ENCODE measurements at regions not wholly inside any gene's neighbourhood (a gene's known extent, or its start where the extent isn't known, plus 50 kb on each side); places are given as distances from the start of the nearest gene placed in this dataset.
"Not testable (repeated sequence)": the region's sequence is repeated elsewhere in the genome, so short reads cannot be mapped to it uniquely, and the experiment has no call there.

GRCh38 chr17:31677681-31678080 is 181.4 kb downstream of the COPRS start:
- peaks cover 0 to 9% of the 10 kb centered on the region in 2 donors for H3K4me1 ChIP-seq
- intact Hi-C loops (cut with DNase I; ENCODE audit: low total_unique reads) (no loop called here), in situ Hi-C loops (cut with MboI; ENCODE audit: low sequenced_read_pairs in 4 of 4) (no loop called here)
- H3K4me3 ChIP-seq, result no peak overlapping the region
- no peaks in the 10 kb centered on the region for H3K36me3 ChIP-seq
- TF ChIP-seq, protein P1, sequence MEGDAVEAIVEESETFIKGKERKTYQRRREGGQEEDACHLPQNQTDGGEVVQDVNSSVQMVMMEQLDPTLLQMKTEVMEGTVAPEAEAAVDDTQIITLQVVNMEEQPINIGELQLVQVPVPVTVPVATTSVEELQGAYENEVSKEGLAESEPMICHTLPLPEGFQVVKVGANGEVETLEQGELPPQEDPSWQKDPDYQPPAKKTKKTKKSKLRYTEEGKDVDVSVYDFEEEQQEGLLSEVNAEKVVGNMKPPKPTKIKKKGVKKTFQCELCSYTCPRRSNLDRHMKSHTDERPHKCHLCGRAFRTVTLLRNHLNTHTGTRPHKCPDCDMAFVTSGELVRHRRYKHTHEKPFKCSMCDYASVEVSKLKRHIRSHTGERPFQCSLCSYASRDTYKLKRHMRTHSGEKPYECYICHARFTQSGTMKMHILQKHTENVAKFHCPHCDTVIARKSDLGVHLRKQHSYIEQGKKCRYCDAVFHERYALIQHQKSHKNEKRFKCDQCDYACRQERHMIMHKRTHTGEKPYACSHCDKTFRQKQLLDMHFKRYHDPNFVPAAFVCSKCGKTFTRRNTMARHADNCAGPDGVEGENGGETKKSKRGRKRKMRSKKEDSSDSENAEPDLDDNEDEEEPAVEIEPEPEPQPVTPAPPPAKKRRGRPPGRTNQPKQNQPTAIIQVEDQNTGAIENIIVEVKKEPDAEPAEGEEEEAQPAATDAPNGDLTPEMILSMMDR (IDR thresholded peaks at IDR 0.05 in 4 of 5, conservative IDR thresholded peaks at IDR 0.05 in 1 of 5), result no peak
- no peak for TF ChIP-seq POLR2A (IDR thresholded peaks at IDR 0.05)
- DNase-seq (no peak), ATAC-seq (no peak)
- no peak overlapping the region for H3K27ac ChIP-seq
- peaks cover 0 to 10% (median 0%) of the 10 kb centered on the region in 3 donors for H3K27me3 ChIP-seq
- no peaks in the 10 kb centered on the region for H3K9me3 ChIP-seq

DNA sequence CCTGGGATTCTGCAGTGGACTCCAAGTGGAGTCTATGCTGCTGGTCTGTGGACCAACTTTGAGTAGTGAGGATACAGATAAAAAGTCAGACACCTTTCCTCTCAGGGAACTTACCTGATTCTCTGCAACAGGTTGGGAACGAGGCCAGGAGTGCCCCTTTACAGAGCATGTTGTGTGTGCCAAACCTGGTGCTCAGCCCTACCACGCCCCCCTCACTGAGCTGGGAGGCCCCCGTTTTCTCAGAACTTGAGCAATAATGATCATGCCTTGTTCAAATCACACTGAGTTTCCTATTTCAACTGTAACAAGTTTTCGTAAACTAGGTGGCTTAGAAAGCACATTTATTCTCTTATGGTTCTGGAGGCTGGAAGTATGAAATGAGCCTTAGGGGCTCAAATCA is 182.0 kb downstream of the COPRS start:
- H3K9me3 ChIP-seq, result no peaks in the 10 kb centered on the region
- TF ChIP-seq, protein P1 (IDR thresholded peaks at IDR 0.05 in 4 of 5, conservative IDR thresholded peaks at IDR 0.05 in 1 of 5), result no peak
- TF ChIP-seq POLR2A (IDR thresholded peaks at IDR 0.05), result no peak
- no peak overlapping the region for H3K4me3 ChIP-seq
- DNase-seq (no peak), ATAC-seq (no peak)
- peaks cover 0 to 9% of the 10 kb centered on the region in 2 donors for H3K4me1 ChIP-seq
- in situ Hi-C loops (cut with MboI; ENCODE audit: low sequenced_read_pairs in 4 of 4) (no loop called here), intact Hi-C loops (cut with DNase I; ENCODE audit: low total_unique reads) (no loop called here)
- H3K27ac ChIP-seq, result no peak overlapping the region
- H3K36me3 ChIP-seq, result no peaks in the 10 kb centered on the region
- H3K27me3 ChIP-seq, result peaks cover 0 to 10% (median 0%) of the 10 kb centered on the region in 3 donors

DNA sequence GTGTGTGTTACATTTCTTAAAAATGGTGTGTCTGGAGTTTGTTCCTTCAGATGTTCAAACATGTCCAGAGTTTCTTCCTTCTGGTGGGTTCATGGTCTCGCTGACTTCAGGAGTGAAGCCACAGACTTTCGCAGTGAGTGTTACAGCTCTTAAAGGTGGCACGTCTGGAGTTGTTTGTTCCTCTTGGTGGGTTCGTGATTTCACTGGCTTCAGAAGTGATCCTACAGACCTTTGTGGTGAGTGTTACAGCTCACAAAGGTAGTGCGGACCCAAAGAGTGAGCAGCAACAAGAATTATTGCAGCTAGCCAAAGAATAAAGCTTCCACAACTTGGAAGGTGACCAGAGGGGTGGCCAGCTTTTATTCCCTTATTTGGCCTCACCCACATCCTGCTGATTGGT is 183.7 kb downstream of the COPRS start:
- ATAC-seq; DNase-seq; H3K9me3 ChIP-seq; H3K36me3 ChIP-seq; H3K27ac ChIP-seq; in situ Hi-C loops (cut with MboI; ENCODE audit: low sequenced_read_pairs in 4 of 4); intact Hi-C loops (cut with DNase I; ENCODE audit: low total_unique reads); H3K4me3 ChIP-seq; H3K4me1 ChIP-seq: not testable (repeated sequence)
- peaks cover 0 to 14% (median 4%) of the 10 kb centered on the region in 3 donors for H3K27me3 ChIP-seq

GRCh38 chr17:31674717-31675349 is 184.2 kb downstream of the COPRS start:
- Histone ChIP-seq H3K36me3 (no peaks in the 10 kb centered on the region), H3K27me3 (peaks cover 0 to 14% (median 8%) of the 10 kb centered on the region in 3 donors), H3K27ac (no peak overlapping the region), H3K9me3 (no peaks in the 10 kb centered on the region), H3K4me3 (no peak overlapping the region), H3K4me1 (peaks cover 0 to 9% of the 10 kb centered on the region in 2 donors)
- in situ Hi-C loops (cut with MboI; ENCODE audit: low sequenced_read_pairs in 4 of 4), result loop anchor here in 1 of 4 donors (25.0 kb wide), 1 partner anchor 87 kb away; no protein-coding TSS in a partner anchor
- TF ChIP-seq POLR2A (IDR thresholded peaks at IDR 0.05), result no peak
- TF ChIP-seq, protein P1 (IDR thresholded peaks at IDR 0.05 in 4 of 5, conservative IDR thresholded peaks at IDR 0.05 in 1 of 5), result no peak
- ATAC-seq (no peak), DNase-seq (no peak)
- intact Hi-C loops (cut with DNase I; ENCODE audit: low total_unique reads), result no loop called here

DNA sequence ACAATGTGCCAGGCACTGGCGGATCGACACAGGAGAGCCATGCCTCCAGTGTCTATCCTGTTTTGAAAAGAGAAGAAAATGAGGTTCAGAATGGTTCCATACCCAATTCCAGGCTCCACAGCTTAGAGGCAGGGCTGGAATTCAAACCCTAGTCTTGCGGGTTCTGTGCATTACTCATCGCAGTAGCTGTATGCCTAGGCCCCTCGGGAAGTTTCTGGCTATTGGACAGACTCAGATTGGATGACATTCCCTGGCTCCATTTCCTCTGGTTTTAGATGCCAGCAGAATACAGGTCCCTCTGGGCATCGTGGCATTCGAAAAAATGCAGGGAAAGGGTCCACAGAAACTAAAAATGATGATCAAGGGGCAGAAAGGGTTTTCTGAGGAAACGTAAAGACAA is 184.7 kb downstream of the COPRS start:
- Histone ChIP-seq H3K27ac (no peak overlapping the region), H3K4me1 (peaks cover 0 to 9% of the 10 kb centered on the region in 2 donors), H3K27me3 (peaks cover 0 to 14% (median 8%) of the 10 kb centered on the region in 3 donors), H3K36me3 (no peaks in the 10 kb centered on the region), H3K9me3 (no peaks in the 10 kb centered on the region), H3K4me3 (no peak overlapping the region)
- TF ChIP-seq, protein P1 (IDR thresholded peaks at IDR 0.05 in 4 of 5, conservative IDR thresholded peaks at IDR 0.05 in 1 of 5), result no peak
- TF ChIP-seq POLR2A (IDR thresholded peaks at IDR 0.05), result no peak
- in situ Hi-C loops (cut with MboI; ENCODE audit: low sequenced_read_pairs in 4 of 4), result loop anchor here in 1 of 4 donors (25.0 kb wide), 1 partner anchor 88 kb away; no protein-coding TSS in a partner anchor
- DNase-seq (no peak), ATAC-seq (no peak)
- intact Hi-C loops (cut with DNase I; ENCODE audit: low total_unique reads), result no loop called here

Data from gastrocnemius medialis (tissue), 4 donors.